CD14-positive monocyte (primary cell): ENCODE measurements at regions not wholly inside any gene's neighbourhood (a gene's known extent, or its start where the extent isn't known, plus 50 kb on each side); places are given as distances from the start of the nearest gene placed in this dataset.
A peak's percentile ranks its signal among the peaks of the same experiment; 100 is the strongest.

ENCODE experiments used
- DNase-seq, 3 donors: peaks; one replicate each; pipeline ENCODE4 v3.0.0-alpha.2; 2011 to 2022
- H2AFZ ChIP-seq: 2 replicates; pipeline ENCODE4 v1.6.0; 2012; ENCODE audit warnings: mild to moderate bottlenecking, low read depth, low read length, inconsistent platforms; ENCODE audit not compliant: insufficient read depth, poor library complexity, severe bottlenecking
- H3K27ac ChIP-seq, 2 donors: 1 replicate in 1 of 2; 2 replicates in 1 of 2; pipeline ENCODE4 v1.5.1; 2012 to 2013; ENCODE audit warnings: low read length in 2 of 2, control low read depth in 1 of 2, inconsistent platforms in 1 of 2, low read depth in 1 of 2, mild to moderate bottlenecking in 1 of 2
- H3K27me3 ChIP-seq, 2 donors: one replicate each; pipeline versions ENCODE4 v1.6.0 to v1.6.1; 2011 to 2013; ENCODE audit warnings: low read length in 2 of 2; ENCODE audit not compliant: control insufficient read depth in 2 of 2, insufficient read depth in 2 of 2
- H3K36me3 ChIP-seq, 2 donors: replicated peaks in 1 of 2; 1 replicate in 1 of 2; 2 replicates in 1 of 2; pipeline versions ENCODE4 v1.5.1 to v1.6.1; 2012 to 2013; ENCODE audit warnings: low read length in 2 of 2, control low read depth in 1 of 2, inconsistent platforms in 1 of 2, mild to moderate bottlenecking in 1 of 2; ENCODE audit not compliant: insufficient read depth in 2 of 2, control insufficient read depth in 1 of 2
- H3K4me1 ChIP-seq, 2 donors: 1 replicate in 1 of 2; 2 replicates in 1 of 2; pipeline versions ENCODE4 v1.5.1 to v1.6.1; 2012 to 2013; ENCODE audit warnings: low read length in 2 of 2, control low read depth in 1 of 2, inconsistent platforms in 1 of 2, mild to moderate bottlenecking in 1 of 2, moderate library complexity in 1 of 2; ENCODE audit not compliant: insufficient read depth in 2 of 2, control insufficient read depth in 1 of 2
- H3K4me2 ChIP-seq: replicated peaks from 2 replicates; pipeline ENCODE3; 2012; ENCODE audit warnings: low read length, moderate library complexity, mild to moderate bottlenecking; ENCODE audit not compliant: poor library complexity, severe bottlenecking; ENCODE audit errors: extremely low read depth
- H3K4me3 ChIP-seq, 3 experiments: fragments of 200-600 bp in 1 of 3; sonication (generic) in 1 of 3; replicated peaks in 1 of 3; 1 replicate in 2 of 3; 2 replicates in 1 of 3; pipeline ENCODE4 v1.5.1; 2011 to 2013; ENCODE audit warnings: low read length in 3 of 3, mild to moderate bottlenecking in 3 of 3, control low read depth in 2 of 3, low read depth in 2 of 3, inconsistent platforms in 1 of 3, moderate library complexity in 1 of 3
- H3K79me2 ChIP-seq: 2 replicates; pipeline ENCODE4 v1.6.0; 2012; ENCODE audit warnings: mild to moderate bottlenecking, control low read depth, inconsistent platforms, low read length, moderate library complexity; ENCODE audit not compliant: insufficient read depth
- H3K9ac ChIP-seq: 2 replicates; pipeline ENCODE4 v1.6.0; 2017; ENCODE audit warnings: low read length, mild to moderate bottlenecking; ENCODE audit not compliant: insufficient read depth, poor library complexity, severe bottlenecking
- H3K9me3 ChIP-seq, 2 donors: replicated peaks in 1 of 2; 1 replicate in 1 of 2; 2 replicates in 1 of 2; pipeline versions ENCODE4 v1.5.1 to v1.6.1; 2012 to 2013; ENCODE audit warnings: low read length in 2 of 2, control low read depth in 1 of 2; ENCODE audit not compliant: control insufficient read depth in 1 of 2, insufficient read depth in 1 of 2
- H4K20me1 ChIP-seq: 2 replicates; pipeline ENCODE4 v1.6.0; 2012; ENCODE audit warnings: mild to moderate bottlenecking, low read length, control low read depth, moderate library complexity; ENCODE audit not compliant: insufficient read depth
- H3K27ac Mint-ChIP-seq, 7 donors: one replicate each; pipeline ENCODE4 v1.8.0; 2020; ENCODE audit warnings: mild to moderate bottlenecking in 7 of 7, mixed read lengths in 7 of 7, moderate library complexity in 6 of 7, inconsistent platforms in 2 of 7
- H3K27me3 Mint-ChIP-seq, 3 donors: one replicate each; pipeline ENCODE4 v1.8.0; 2021 to 2022; ENCODE audit warnings: low read depth in 3 of 3, mild to moderate bottlenecking in 3 of 3, mixed read lengths in 3 of 3, moderate library complexity in 3 of 3, inconsistent platforms in 1 of 3
- H3K36me3 Mint-ChIP-seq, 2 donors: one replicate each; pipeline ENCODE4 v1.8.0; 2020; ENCODE audit warnings: mixed read lengths in 2 of 2, inconsistent platforms in 1 of 2, mild to moderate bottlenecking in 1 of 2
- H3K4me1 Mint-ChIP-seq: one replicate; pipeline ENCODE4 v1.8.0; 2020; ENCODE audit warnings: mild to moderate bottlenecking, mixed read lengths
- H3K4me3 Mint-ChIP-seq, 2 donors: one replicate each; pipeline ENCODE4 v1.8.0; 2020; ENCODE audit warnings: mild to moderate bottlenecking in 2 of 2, mixed read lengths in 2 of 2, moderate library complexity in 1 of 2
- H3K9me3 Mint-ChIP-seq, 7 donors: one replicate each; pipeline ENCODE4 v1.8.0; 2020 to 2022; ENCODE audit warnings: mixed read lengths in 7 of 7, mild to moderate bottlenecking in 6 of 7, moderate library complexity in 6 of 7, inconsistent platforms in 2 of 7
- CTCF ChIP-seq: fragments of 200-600 bp; IDR thresholded peaks from one replicate; pipeline ENCODE4 v1.8.0; 2022; ENCODE audit warnings: antibody characterized with exemption, mild to moderate bottlenecking
- WGBS: methylation state at CpG from one replicate; pipeline ENCODE4 v1.1.5; 2013; ENCODE audit warnings: missing lambda C conversion rate; ENCODE audit not compliant: insufficient coverage; 5-methylcytosine and 5-hydroxymethylcytosine counted together
- intact Hi-C, 2 donors: fragments of 100-400 bp; cut with micrococcal nuclease; formaldehyde crosslinking; loops; one replicate each; pipeline versions ENCODE4 v1.15.0 to v1.15.1; 2023

- no peak for DNase-seq
- no peak overlapping the region for H3K4me3 ChIP-seq
- H3K9ac ChIP-seq = no peak overlapping the region
- Mint-ChIP-seq H3K36me3 (peaks cover 60 to 62% of the 10 kb centered on the region in 2 donors), H3K27ac (peak overlapping the region in 1 of 7 donors; percentile 73), H3K4me1 (no peaks in the 10 kb centered on the region), H3K27me3 (peaks cover 0 to 1% (median 0%) of the 10 kb centered on the region in 3 donors), H3K4me3 (no peak overlapping the region), H3K9me3 (peaks cover 0 to 1% (median 0%) of the 10 kb centered on the region in 7 donors)
- no peaks in the 10 kb centered on the region for H3K4me1 ChIP-seq
- H2AFZ ChIP-seq = no peak overlapping the region
- no peaks in the 10 kb centered on the region for H3K9me3 ChIP-seq
- H3K36me3 ChIP-seq = peaks cover 60 to 73% of the 10 kb centered on the region in 2 donors
- no peaks in the 10 kb centered on the region for H3K27me3 ChIP-seq
- peaks cover 88% of the 10 kb centered on the region for H4K20me1 ChIP-seq
- H3K79me2 ChIP-seq = no peaks in the 10 kb centered on the region
- intact Hi-C loops = no loop called here
- no peak for TF ChIP-seq CTCF
- WGBS = 92% methylated on average over 4 of the region's 4 CpGs
- no peak overlapping the region for H3K4me2 ChIP-seq
- no peak overlapping the region for H3K27ac ChIP-seq
These were observed 452.9 kb downstream of the UTRN start for GRCh38 chr6:144737998-144738397.

- no peak for DNase-seq
- Histone ChIP-seq H3K9me3 (no peaks in the 10 kb centered on the region), H3K27ac (no peak overlapping the region), H3K79me2 (no peaks in the 10 kb centered on the region), H3K4me3 (no peak overlapping the region), H3K27me3 (no peaks in the 10 kb centered on the region), H3K4me2 (no peak overlapping the region), H4K20me1 (peaks cover 86% of the 10 kb centered on the region), H3K9ac (no peak overlapping the region), H3K36me3 (peaks cover 42 to 65% of the 10 kb centered on the region in 2 donors), H2AFZ (no peak overlapping the region), H3K4me1 (no peaks in the 10 kb centered on the region)
- Mint-ChIP-seq H3K27ac (no peak overlapping the region), H3K27me3 (no peaks in the 10 kb centered on the region), H3K4me3 (no peak overlapping the region), H3K9me3 (peaks cover 0 to 1% (median 0%) of the 10 kb centered on the region in 7 donors), H3K4me1 (no peaks in the 10 kb centered on the region), H3K36me3 (peaks cover 50 to 51% of the 10 kb centered on the region in 2 donors)
- no peak for TF ChIP-seq CTCF
- no CpG with 5 or more reads among the region's 1 CpG for WGBS
- intact Hi-C loops = no loop called here
These were observed 454.7 kb downstream of the UTRN start for GRCh38 chr6:144739873-144740272.
